NCI-H460 (cell line): ENCODE measurements at regions not wholly inside any gene's neighbourhood (a gene's known extent, or its start where the extent isn't known, plus 50 kb on each side); places are given as distances from the start of the nearest gene placed in this dataset.
"Not testable (repeated sequence)": the region's sequence is repeated elsewhere in the genome, so short reads cannot be mapped to it uniquely, and the experiment has no call there.

Experiments used
- DNase-seq: peaks from one replicate; pipeline ENCODE4 v3.0.0-alpha.2; 2016; ENCODE audit warnings: low read depth; ENCODE audit errors: extremely low read depth

GRCh38 chr12:76653342-76653741, 93.8 kb upstream of the OSBPL8 start:
- DNase-seq = no peak

GRCh38 chr12:76664731-76665130, 99.2 kb upstream of the ZDHHC17 start:
- no peak for DNase-seq

GRCh38 chr12:76666290-76666835, 97.6 kb upstream of the ZDHHC17 start:
- DNase-seq = no peak

- no peak for DNase-seq
These were observed 93.9 kb upstream of the ZDHHC17 start for GRCh38 chr12:76669981-76670380.

GRCh38 chr12:76670776-76671175, 93.1 kb upstream of the ZDHHC17 start:
- DNase-seq = no peak

GRCh38 chr12:76674669-76675315, 89.1 kb upstream of the ZDHHC17 start:
- DNase-seq = no peak

- DNase-seq = not testable (repeated sequence)
These were observed 87.7 kb upstream of the ZDHHC17 start for GRCh38 chr12:76676261-76676660.

- DNase-seq = no peak
These were observed 84.9 kb upstream of the ZDHHC17 start for GRCh38 chr12:76678992-76679391.

- no peak for DNase-seq
These were observed 84.1 kb upstream of the ZDHHC17 start for GRCh38 chr12:76679778-76680177.

GRCh38 chr12:76680940-76681339, 83.0 kb upstream of the ZDHHC17 start:
- no peak for DNase-seq

- DNase-seq = no peak
These were observed 78.7 kb upstream of the ZDHHC17 start for GRCh38 chr12:76685246-76685678.

GRCh38 chr12:76687981-76688380, 75.9 kb upstream of the ZDHHC17 start:
- DNase-seq = no peak

GRCh38 chr12:76688631-76689030, 75.3 kb upstream of the ZDHHC17 start:
- no peak for DNase-seq

GRCh38 chr12:76690921-76691700, 72.8 kb upstream of the ZDHHC17 start:
- DNase-seq = no peak

- DNase-seq = no peak
These were observed 71.1 kb upstream of the ZDHHC17 start for GRCh38 chr12:76692846-76693245.

GRCh38 chr12:76694369-76694768, 69.5 kb upstream of the ZDHHC17 start:
- DNase-seq = no peak

GRCh38 chr12:76696186-76696585, 67.7 kb upstream of the ZDHHC17 start:
- DNase-seq = no peak

- DNase-seq = no peak
These were observed 66.1 kb upstream of the ZDHHC17 start for GRCh38 chr12:76697849-76698248.

- DNase-seq = no peak
These were observed 65.6 kb upstream of the ZDHHC17 start for GRCh38 chr12:76698316-76698715.

GRCh38 chr12:76698966-76699365, 64.9 kb upstream of the ZDHHC17 start:
- no peak for DNase-seq

- DNase-seq = no peak
These were observed 62.2 kb upstream of the ZDHHC17 start for GRCh38 chr12:76701690-76702089.

- DNase-seq = no peak
These were observed 61.0 kb upstream of the ZDHHC17 start for GRCh38 chr12:76702946-76703345.
